H9 (cell line): ENCODE measurements at regions not wholly inside any gene's neighbourhood (a gene's known extent, or its start where the extent isn't known, plus 50 kb on each side); places are given as distances from the start of the nearest gene placed in this dataset.

Experiments
- DNase-seq: peaks from one replicate; pipeline ENCODE4 v3.0.0-alpha.2; 2017
- H2AFZ ChIP-seq: one replicate; pipeline ENCODE4 v1.6.1; 2013; ENCODE audit warnings: mild to moderate bottlenecking, low read length, control low read depth, moderate library complexity
- H2AK5ac ChIP-seq: 2 replicates; pipeline ENCODE4 v1.6.1; 2013; ENCODE audit warnings: low read length, control low read depth, mixed read lengths; ENCODE audit not compliant: insufficient read length
- H2BK120ac ChIP-seq: one replicate; pipeline ENCODE4 v1.6.1; 2013; ENCODE audit warnings: low read depth, mild to moderate bottlenecking, low read length, control low read depth, inconsistent platforms; ENCODE audit not compliant: poor library complexity, severe bottlenecking
- H2BK12ac ChIP-seq: 2 replicates; pipeline ENCODE4 v1.6.1; 2013; ENCODE audit warnings: low read length, control low read depth, mixed read lengths, low read depth; ENCODE audit not compliant: insufficient read length
- H2BK15ac ChIP-seq: 2 replicates; pipeline ENCODE4 v1.6.1; 2013; ENCODE audit warnings: low read depth, low read length, control low read depth
- H2BK20ac ChIP-seq: one replicate; pipeline ENCODE4 v1.6.1; 2013; ENCODE audit warnings: low read depth, mild to moderate bottlenecking, low read length, control low read depth, inconsistent platforms; ENCODE audit not compliant: poor library complexity, severe bottlenecking
- H2BK5ac ChIP-seq: 2 replicates; pipeline ENCODE4 v1.6.1; 2013; ENCODE audit warnings: low read length, control low read depth, mixed read lengths; ENCODE audit not compliant: insufficient read length
- H3K14ac ChIP-seq: 2 replicates; pipeline ENCODE4 v1.6.1; 2013; ENCODE audit warnings: low read length, control low read depth; ENCODE audit not compliant: insufficient read depth
- H3K18ac ChIP-seq: 2 replicates; pipeline ENCODE4 v1.6.1; 2013; ENCODE audit warnings: low read depth, mild to moderate bottlenecking, mixed read lengths, low read length, control low read depth; ENCODE audit not compliant: insufficient read length
- H3K23ac ChIP-seq: 2 replicates; pipeline ENCODE4 v1.6.1; 2013; ENCODE audit warnings: low read length, control low read depth, mixed read lengths, low read depth; ENCODE audit not compliant: insufficient read length
- H3K23me2 ChIP-seq: 2 replicates; pipeline ENCODE4 v1.6.1; 2013; ENCODE audit warnings: low read depth, mild to moderate bottlenecking, mixed read lengths, low read length, control low read depth; ENCODE audit not compliant: insufficient read length, poor library complexity, severe bottlenecking
- H3K27ac ChIP-seq: 2 replicates; pipeline ENCODE4 v1.5.1; 2013; ENCODE audit warnings: low read length, control low read depth, mixed read lengths, low read depth; ENCODE audit not compliant: insufficient read length
- H3K27me3 ChIP-seq: 2 replicates; pipeline ENCODE4 v1.6.1; 2013; ENCODE audit warnings: low read length, control low read depth, inconsistent platforms; ENCODE audit not compliant: insufficient read depth
- H3K4ac ChIP-seq: 2 replicates; pipeline ENCODE4 v1.6.1; 2013; ENCODE audit warnings: low read depth, mild to moderate bottlenecking, control low read depth, inconsistent platforms, low read length, moderate library complexity
- H3K4me1 ChIP-seq: 2 replicates; pipeline ENCODE4 v1.6.1; 2013; ENCODE audit warnings: low read length, control low read depth, inconsistent platforms; ENCODE audit not compliant: insufficient read depth
- H3K4me2 ChIP-seq: 2 replicates; pipeline ENCODE4 v1.6.1; 2013; ENCODE audit warnings: low read length, control low read depth, mixed read lengths; ENCODE audit not compliant: insufficient read length, insufficient read depth
- H3K56ac ChIP-seq: 2 replicates; pipeline ENCODE4 v1.6.1; 2013; ENCODE audit warnings: low read depth, mild to moderate bottlenecking, mixed read lengths, low read length, control low read depth; ENCODE audit not compliant: insufficient read length
- H3K79me1 ChIP-seq: 2 replicates; pipeline ENCODE4 v1.6.1; 2013; ENCODE audit warnings: low read depth, mild to moderate bottlenecking, moderate library complexity, low read length, control low read depth, inconsistent platforms; ENCODE audit not compliant: insufficient read depth, poor library complexity, severe bottlenecking
- H3K79me2 ChIP-seq: 2 replicates; pipeline ENCODE4 v1.6.1; 2013; ENCODE audit warnings: low read length, control low read depth, inconsistent platforms; ENCODE audit not compliant: insufficient read depth
- H3K9ac ChIP-seq: 2 replicates; pipeline ENCODE4 v1.6.1; 2013; ENCODE audit warnings: low read length, control low read depth, mixed read lengths; ENCODE audit not compliant: insufficient read length; ENCODE audit errors: extremely low read depth
- H3K9me3 ChIP-seq: one replicate; pipeline ENCODE4 v1.6.1; 2013; ENCODE audit warnings: low read depth, low read length, inconsistent platforms; ENCODE audit not compliant: control insufficient read depth
- H3T11ph ChIP-seq: one replicate; pipeline ENCODE4 v1.6.1; 2013; ENCODE audit warnings: mild to moderate bottlenecking, low read length, control low read depth, inconsistent platforms
- H4K20me1 ChIP-seq: one replicate; pipeline ENCODE4 v1.6.1; 2013; ENCODE audit not compliant: control insufficient read depth, insufficient read length, insufficient read depth
- H4K5ac ChIP-seq: 2 replicates; pipeline ENCODE4 v1.6.1; 2013; ENCODE audit warnings: low read depth, mild to moderate bottlenecking, mixed read lengths, low read length, control low read depth; ENCODE audit not compliant: insufficient read length
- H4K8ac ChIP-seq: replicated peaks from 2 replicates; pipeline ENCODE4 v1.6.1; 2013; ENCODE audit warnings: low read length, control low read depth, mixed read lengths, low read depth; ENCODE audit not compliant: insufficient read length
- H4K91ac ChIP-seq: 2 replicates; pipeline ENCODE4 v1.6.1; 2013; ENCODE audit warnings: low read depth, mild to moderate bottlenecking, moderate library complexity, mixed read lengths, low read length, control low read depth; ENCODE audit not compliant: insufficient read length
- H3K27ac Mint-ChIP-seq, 3 experiments: 2 replicates in 2 of 3; 3 replicates in 1 of 3; pipeline ENCODE4 v1.8.0; 2020 to 2021; ENCODE audit warnings: mixed read lengths in 3 of 3, mild to moderate bottlenecking in 1 of 3, moderate library complexity in 1 of 3
- H3K27me3 Mint-ChIP-seq: 2 replicates; pipeline ENCODE4 v1.8.0; 2021; ENCODE audit warnings: low read depth, mild to moderate bottlenecking, moderate library complexity, mixed read lengths
- H3K36me3 Mint-ChIP-seq, 3 experiments: 2 replicates in 2 of 3; 3 replicates in 1 of 3; pipeline ENCODE4 v1.8.0; 2020 to 2021; ENCODE audit warnings: low read depth in 3 of 3, mixed read lengths in 3 of 3; ENCODE audit not compliant: insufficient read depth in 1 of 3
- H3K4me1 Mint-ChIP-seq, 2 experiments: 2 replicates each; pipeline ENCODE4 v1.8.0; 2020; ENCODE audit warnings: mixed read lengths in 2 of 2
- H3K4me3 Mint-ChIP-seq, 2 experiments: 2 replicates in 1 of 2; 3 replicates in 1 of 2; pipeline ENCODE4 v1.8.0; 2020 to 2021; ENCODE audit warnings: mild to moderate bottlenecking in 2 of 2, mixed read lengths in 2 of 2, moderate library complexity in 1 of 2
- H3K9me3 Mint-ChIP-seq, 2 experiments: 2 replicates in 1 of 2; 3 replicates in 1 of 2; pipeline ENCODE4 v1.8.0; 2020; ENCODE audit warnings: mild to moderate bottlenecking in 2 of 2, mixed read lengths in 2 of 2, moderate library complexity in 1 of 2
- CTCF ChIP-seq: fragments of 200-600 bp; sonication (generic); conservative IDR thresholded peaks from 3 replicates; pipeline ENCODE4 v1.8.0; 2021; ENCODE audit warnings: antibody characterized with exemption, mild to moderate bottlenecking
- WGBS: extraction: QIAGEN DNeasy Blood & Tissue Kit; methylation state at CpG from one replicate; pipeline ENCODE4 v1.1.7; 2013; ENCODE audit warnings: missing lambda C conversion rate, low lambda C conversion rate, mixed read lengths; ENCODE audit not compliant: insufficient read length; ENCODE audit errors: extremely low coverage; 5-methylcytosine and 5-hydroxymethylcytosine counted together

GRCh38 chr1:242876030-242876429 lies 351.5 kb upstream of the PLD5 start:
- Histone ChIP-seq H3K79me1 (no peaks in the 10 kb centered on the region), H3K79me2 (no peaks in the 10 kb centered on the region), H3K23me2 (no peaks in the 10 kb centered on the region), H3K27me3 (no peaks in the 10 kb centered on the region), H3K14ac (no peak overlapping the region), H2AK5ac (no peak overlapping the region), H2BK5ac (no peak overlapping the region), H4K8ac (no peak overlapping the region), H3K4ac (no peak overlapping the region), H3K27ac (no peak overlapping the region), H3K23ac (no peak overlapping the region), H3K9ac (no peak overlapping the region), H4K5ac (no peak overlapping the region), H3K4me2 (no peak overlapping the region), H4K20me1 (no peaks in the 10 kb centered on the region), H3T11ph (no peak overlapping the region), H3K18ac (no peak overlapping the region), H3K4me1 (no peaks in the 10 kb centered on the region), H2AFZ (no peak overlapping the region), H2BK20ac (no peak overlapping the region), H3K9me3 (no peaks in the 10 kb centered on the region), H2BK15ac (no peak overlapping the region), H2BK120ac (no peak overlapping the region), H2BK12ac (no peak overlapping the region), H4K91ac (no peak overlapping the region), H3K56ac (no peak overlapping the region)
- no peak overlapping the region for H3K27ac Mint-ChIP-seq
- DNase-seq = no peak
- TF ChIP-seq CTCF = no peak
- H3K27me3 Mint-ChIP-seq = no peaks in the 10 kb centered on the region
- H3K4me1 Mint-ChIP-seq = no peaks in the 10 kb centered on the region
- H3K4me3 Mint-ChIP-seq = no peak overlapping the region
- H3K9me3 Mint-ChIP-seq = no peaks in the 10 kb centered on the region
- H3K36me3 Mint-ChIP-seq = no peaks in the 10 kb centered on the region
- WGBS = no CpG with 5 or more reads among the region's 1 CpG
